A673 (cell line): ENCODE measurements at regions not wholly inside any gene's neighbourhood (a gene's known extent, or its start where the extent isn't known, plus 50 kb on each side); places are given as distances from the start of the nearest gene placed in this dataset.

Source experiments
- BruUV-seq: library from RNA; stranded (reverse); fragments of 400-500 nt; replicated peaks from 2 replicates; lab custom pipeline; 2021; lab: Mats Ljungman, UMichigan
- CTCF ChIA-PET: fragments of 300-600 bp; sonication (Branson Sonifier 250); formaldehyde crosslinking; loops from one replicate; lab custom pipeline; 2022; ENCODE audit warnings: antibody characterized with exemption; lab: Charles Lee
- POLR2A ChIA-PET: fragments of 300-600 bp; sonication (Branson Sonifier 250); formaldehyde crosslinking; loops from one replicate; lab custom pipeline; 2022; ENCODE audit warnings: antibody characterized with exemption; ENCODE audit not compliant: low non-redundant PET; lab: Charles Lee
- DNase-seq: peaks from one replicate; pipeline ENCODE4 v3.0.0-alpha.2; 2015; ENCODE audit warnings: low spot score
- H3K27ac ChIP-seq: fragments of 200-600 bp; sonication (generic); 2 replicates; pipeline ENCODE4 v1.5.1; 2016; ENCODE audit warnings: mixed run types, low read depth, mild to moderate bottlenecking, mixed read lengths, antibody characterized with exemption, low read length; ENCODE audit not compliant: poor library complexity, severe bottlenecking
- H3K27me3 ChIP-seq: fragments of 200-600 bp; sonication (generic); replicated peaks from 2 replicates; pipeline ENCODE4 v1.6.1; 2017; ENCODE audit warnings: mixed run types, low read depth, mild to moderate bottlenecking, mixed read lengths, antibody characterized with exemption, low read length; ENCODE audit not compliant: insufficient read depth, poor library complexity
- H3K36me3 ChIP-seq: fragments of 200-600 bp; sonication (generic); 2 replicates; pipeline ENCODE4 v1.6.1; 2016; ENCODE audit warnings: mixed run types, mild to moderate bottlenecking, mixed read lengths, antibody characterized with exemption, low read length; ENCODE audit not compliant: insufficient read depth, poor library complexity, severe bottlenecking
- H3K4me1 ChIP-seq: fragments of 200-600 bp; sonication (generic); 2 replicates; pipeline ENCODE4 v1.6.1; 2017; ENCODE audit warnings: mixed run types, mild to moderate bottlenecking, mixed read lengths, antibody characterized with exemption, low read length; ENCODE audit not compliant: insufficient read depth, poor library complexity, severe bottlenecking
- H3K4me3 ChIP-seq: fragments of 200-600 bp; sonication (generic); 2 replicates; pipeline ENCODE4 v1.5.1; 2016; ENCODE audit warnings: low read depth, mixed run types, mild to moderate bottlenecking, mixed read lengths, low read length; ENCODE audit not compliant: poor library complexity, severe bottlenecking
- H3K9me3 ChIP-seq: fragments of 200-600 bp; sonication (generic); 2 replicates; pipeline ENCODE4 v1.6.1; 2016; ENCODE audit warnings: mixed run types, low read depth, mild to moderate bottlenecking, mixed read lengths, antibody characterized with exemption, low read length; ENCODE audit not compliant: poor library complexity, severe bottlenecking
- CTCF ChIP-seq: fragments of 300-800, 200-600 bp; sonication (generic); conservative IDR thresholded peaks from 2 replicates; pipeline ENCODE4 v1.5.1; 2017; ENCODE audit warnings: low read depth, mild to moderate bottlenecking, antibody characterized with exemption, low read length, moderate library complexity, mixed read lengths
- EZH2 ChIP-seq: fragments of 200-600 bp; sonication (generic); IDR thresholded peaks from 2 replicates; pipeline ENCODE4 v1.6.1; 2017; ENCODE audit warnings: borderline replicate concordance, low read depth, mild to moderate bottlenecking, mixed read lengths, antibody characterized with exemption, low read length; ENCODE audit not compliant: poor library complexity, severe bottlenecking
- intact Hi-C: fragments of 100-400 bp; cut with micrococcal nuclease; formaldehyde crosslinking; loops from one replicate; pipeline ENCODE4 v1.10.0; 2022; ENCODE audit not compliant: unreplicated experiment

- ChIA-PET CTCF (no interaction called here), POLR2A (no interaction called here)
- Histone ChIP-seq H3K36me3 (no peaks in the 10 kb centered on the region), H3K27ac (no peak overlapping the region), H3K9me3 (no peaks in the 10 kb centered on the region), H3K27me3 (no peaks in the 10 kb centered on the region), H3K4me1 (peaks cover 3% of the 10 kb centered on the region), H3K4me3 (no peak overlapping the region)
- no peak for TF ChIP-seq CTCF
- TF ChIP-seq EZH2, result no peak
- no peak for DNase-seq
- intact Hi-C loops, result no loop called here
- BruUV-seq, result no TSS peak
These were observed 1918.2 kb upstream of the PIK3C3 start for GRCh38 chr18:40036861-40037260.

GRCh38 chr18:40035966-40036365 is 1919.1 kb upstream of the PIK3C3 start:
- peak; percentile 64 for DNase-seq
- Histone ChIP-seq H3K4me1 (peaks cover 3% of the 10 kb centered on the region), H3K9me3 (no peaks in the 10 kb centered on the region), H3K36me3 (no peaks in the 10 kb centered on the region), H3K27ac (no peak overlapping the region), H3K4me3 (no peak overlapping the region), H3K27me3 (no peaks in the 10 kb centered on the region)
- TF ChIP-seq CTCF (no peak), EZH2 (no peak)
- ChIA-PET POLR2A (no interaction called here), CTCF (no interaction called here)
- intact Hi-C loops, result no loop called here
- no TSS peak for BruUV-seq

- H3K9me3 ChIP-seq, result no peaks in the 10 kb centered on the region
- TF ChIP-seq CTCF (no peak), EZH2 (no peak)
- no peaks in the 10 kb centered on the region for H3K36me3 ChIP-seq
- intact Hi-C loops, result no loop called here
- no peak for DNase-seq
- H3K27me3 ChIP-seq, result peaks cover 8% of the 10 kb centered on the region
- H3K4me3 ChIP-seq, result no peak overlapping the region
- ChIA-PET POLR2A (no interaction called here), CTCF (no interaction called here)
- H3K27ac ChIP-seq, result no peak overlapping the region
- H3K4me1 ChIP-seq, result peaks cover 3% of the 10 kb centered on the region
- BruUV-seq, result no TSS peak
These were observed 1923.0 kb upstream of the PIK3C3 start for GRCh38 chr18:40032076-40032475.
